ENCODE measurements at regions not wholly inside any gene's neighbourhood (a gene's known extent, or its start where the extent isn't known, plus 50 kb on each side); places are given as distances from the start of the nearest gene placed in this dataset.
A peak's percentile ranks its signal among the peaks of the same experiment; 100 is the strongest.

DNA sequence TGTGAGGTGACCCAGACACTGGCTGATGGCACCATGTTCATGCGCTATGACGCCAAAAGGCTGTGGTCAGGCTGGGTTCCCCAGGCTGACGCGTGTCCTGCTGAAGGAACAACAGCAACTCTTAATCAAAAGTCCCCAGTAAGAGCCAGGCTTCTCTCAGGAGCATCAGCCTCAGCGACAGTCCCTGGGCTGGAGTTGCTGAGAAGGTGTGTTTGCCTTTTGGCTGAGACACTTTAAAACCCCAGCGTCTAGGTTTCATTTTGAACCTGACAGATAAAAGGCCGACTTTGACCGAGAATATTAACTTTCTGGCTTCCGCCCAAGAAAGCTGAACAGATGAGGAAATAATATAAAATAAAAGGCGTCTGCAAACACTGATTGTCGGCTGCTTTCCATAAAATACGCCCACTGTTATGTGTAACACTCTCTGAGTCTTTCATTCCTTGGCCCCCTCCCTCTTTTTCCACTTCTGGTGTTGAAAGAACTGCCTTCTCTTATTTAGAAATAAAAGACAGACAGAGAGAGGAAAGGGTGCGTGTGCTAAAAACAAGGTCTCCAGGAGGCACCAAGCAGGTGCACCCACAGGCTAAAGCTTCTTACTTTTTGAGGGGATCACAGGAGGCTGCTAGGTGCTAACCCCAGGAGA lies 373.6 kb downstream of the MID1IP1 start:
- H3K4me3 ChIP-seq (ENCODE audit: low read length) = peak overlapping the region; percentile 38
- H3K36me3 ChIP-seq (ENCODE audit: control insufficient read depth, insufficient read depth, low read length, severe bottlenecking) = no peaks in the 10 kb centered on the region
- H3K9me3 ChIP-seq (ENCODE audit: control insufficient read depth, low read length) = peaks cover 7% of the 10 kb centered on the region
- H3K9ac ChIP-seq (ENCODE audit: low read length) = no peak overlapping the region
- no peak for DNase-seq (ENCODE audit: low read depth)
- peaks cover 39% of the 10 kb centered on the region for H3K27me3 ChIP-seq (replicated peaks; ENCODE audit: control insufficient read depth, insufficient read depth, low read length)
- H3K4me1 ChIP-seq (ENCODE audit: control insufficient read depth, insufficient read depth, low read length) = peaks cover 8% of the 10 kb centered on the region

DNA sequence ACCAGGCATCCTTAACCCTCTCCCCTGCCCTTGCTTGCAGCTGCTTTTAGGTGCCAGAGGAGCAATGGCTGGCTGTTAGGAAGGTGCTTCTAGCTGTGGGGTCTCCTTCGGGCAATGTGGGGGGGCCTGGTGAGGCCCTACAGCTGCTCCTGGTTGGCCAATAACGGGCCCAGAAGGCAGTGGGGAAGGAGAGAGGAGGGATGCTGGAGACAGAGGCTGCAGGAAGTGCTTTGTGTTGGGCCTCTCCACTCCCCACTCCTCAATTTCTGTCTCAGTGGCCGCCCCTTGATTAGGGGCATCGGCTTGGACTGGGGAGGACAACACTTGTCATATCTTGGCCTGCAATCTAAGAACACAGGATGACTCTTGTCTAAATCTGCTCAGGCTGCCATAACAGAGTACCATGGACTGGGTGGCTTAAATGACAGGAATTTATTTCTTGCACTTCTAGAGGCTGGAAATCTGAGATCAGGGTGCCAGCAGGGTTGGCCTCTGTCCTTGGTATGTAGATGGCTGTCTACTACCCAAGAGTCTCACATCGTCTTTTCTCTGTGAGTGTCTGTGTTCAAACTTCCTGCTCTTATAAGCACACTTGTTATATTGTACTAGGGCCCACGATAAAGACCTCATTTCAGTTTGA lies 374.3 kb downstream of the MID1IP1 start:
- no peak overlapping the region for H3K9ac ChIP-seq (ENCODE audit: low read length)
- DNase-seq (ENCODE audit: low read depth) = no peak
- H3K36me3 ChIP-seq (ENCODE audit: control insufficient read depth, insufficient read depth, low read length, severe bottlenecking) = no peaks in the 10 kb centered on the region
- H3K4me1 ChIP-seq (ENCODE audit: control insufficient read depth, insufficient read depth, low read length) = peaks cover 8% of the 10 kb centered on the region
- peaks cover 33% of the 10 kb centered on the region for H3K27me3 ChIP-seq (replicated peaks; ENCODE audit: control insufficient read depth, insufficient read depth, low read length)
- H3K4me3 ChIP-seq (ENCODE audit: low read length) = peak overlapping the region; percentile 38
- H3K9me3 ChIP-seq (ENCODE audit: control insufficient read depth, low read length) = peaks cover 7% of the 10 kb centered on the region

DNA sequence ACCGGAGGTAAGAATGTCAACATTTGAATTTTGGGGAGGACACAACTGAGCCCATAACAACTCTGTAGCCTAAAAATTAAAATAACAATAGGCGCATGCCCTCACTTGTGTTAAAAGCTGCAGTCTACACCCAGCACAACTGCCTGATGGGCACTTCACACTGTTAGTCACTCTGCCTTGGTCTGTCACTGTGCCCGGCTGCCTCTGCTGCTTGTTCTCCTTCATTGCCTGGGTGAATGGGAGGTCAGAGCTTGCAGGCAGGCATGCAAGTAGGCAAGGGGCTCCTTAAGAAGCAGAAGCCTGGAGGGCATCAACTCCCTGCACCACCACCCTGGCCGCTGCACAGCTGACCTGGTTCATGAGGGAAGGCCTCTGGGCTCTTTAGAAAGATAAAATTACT lies 374.8 kb downstream of the MID1IP1 start:
- peaks cover 7% of the 10 kb centered on the region for H3K9me3 ChIP-seq (ENCODE audit: control insufficient read depth, low read length)
- H3K4me3 ChIP-seq (ENCODE audit: low read length) = no peak overlapping the region
- H3K9ac ChIP-seq (ENCODE audit: low read length) = no peak overlapping the region
- H3K27me3 ChIP-seq (replicated peaks; ENCODE audit: control insufficient read depth, insufficient read depth, low read length) = peaks cover 29% of the 10 kb centered on the region
- H3K36me3 ChIP-seq (ENCODE audit: control insufficient read depth, insufficient read depth, low read length, severe bottlenecking) = no peaks in the 10 kb centered on the region
- H3K4me1 ChIP-seq (ENCODE audit: control insufficient read depth, insufficient read depth, low read length) = peaks cover 8% of the 10 kb centered on the region
- DNase-seq (ENCODE audit: low read depth) = no peak

- Histone ChIP-seq H3K9me3 (ENCODE audit: control insufficient read depth, low read length) (peaks cover 58% of the 10 kb centered on the region), H3K4me1 (ENCODE audit: control insufficient read depth, insufficient read depth, low read length) (no peaks in the 10 kb centered on the region), H3K36me3 (ENCODE audit: control insufficient read depth, insufficient read depth, low read length, severe bottlenecking) (no peaks in the 10 kb centered on the region), H3K9ac (ENCODE audit: low read length) (no peak overlapping the region), H3K4me3 (ENCODE audit: low read length) (no peak overlapping the region), H3K27me3 (replicated peaks; ENCODE audit: control insufficient read depth, insufficient read depth, low read length) (peaks cover 36% of the 10 kb centered on the region)
- DNase-seq (ENCODE audit: low read depth) = no peak
These were observed 388.2 kb downstream of the MID1IP1 start for GRCh38 chrX:39189431-39189830.

- H3K9ac ChIP-seq (ENCODE audit: low read length) = no peak overlapping the region
- no peaks in the 10 kb centered on the region for H3K36me3 ChIP-seq (ENCODE audit: control insufficient read depth, insufficient read depth, low read length, severe bottlenecking)
- peaks cover 2% of the 10 kb centered on the region for H3K4me1 ChIP-seq (ENCODE audit: control insufficient read depth, insufficient read depth, low read length)
- no peak overlapping the region for H3K4me3 ChIP-seq (ENCODE audit: low read length)
- no peak for DNase-seq (ENCODE audit: low read depth)
- peaks cover 70% of the 10 kb centered on the region for H3K27me3 ChIP-seq (replicated peaks; ENCODE audit: control insufficient read depth, insufficient read depth, low read length)
- peaks cover 30% of the 10 kb centered on the region for H3K9me3 ChIP-seq (ENCODE audit: control insufficient read depth, low read length)
These were observed 393.4 kb downstream of the MID1IP1 start for GRCh38 chrX:39194673-39195072.

DNA sequence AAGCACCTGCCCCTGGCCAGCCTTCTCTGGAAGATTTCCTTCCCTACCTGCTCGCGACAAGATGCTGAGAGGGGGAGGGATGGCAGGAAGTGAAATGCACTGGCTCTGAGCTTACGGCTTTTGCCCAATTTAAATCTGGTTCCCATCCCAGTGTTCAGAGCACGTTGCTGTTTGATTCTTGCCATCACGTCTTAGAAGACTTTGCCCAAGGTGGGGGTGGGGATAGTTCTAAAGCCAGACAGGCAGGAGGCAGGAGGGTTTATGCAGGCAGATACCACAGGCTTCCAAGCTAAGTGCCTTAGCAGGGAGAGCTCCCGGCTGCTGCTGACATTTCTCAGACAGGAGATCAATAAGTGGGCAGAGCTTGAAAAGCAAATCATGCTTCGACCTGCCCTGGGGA lies 393.9 kb downstream of the MID1IP1 start:
- no peaks in the 10 kb centered on the region for H3K36me3 ChIP-seq (ENCODE audit: control insufficient read depth, insufficient read depth, low read length, severe bottlenecking)
- H3K4me3 ChIP-seq (ENCODE audit: low read length) = no peak overlapping the region
- H3K27me3 ChIP-seq (replicated peaks; ENCODE audit: control insufficient read depth, insufficient read depth, low read length) = peaks cover 75% of the 10 kb centered on the region
- H3K9me3 ChIP-seq (ENCODE audit: control insufficient read depth, low read length) = peaks cover 32% of the 10 kb centered on the region
- H3K4me1 ChIP-seq (ENCODE audit: control insufficient read depth, insufficient read depth, low read length) = peaks cover 2% of the 10 kb centered on the region
- no peak overlapping the region for H3K9ac ChIP-seq (ENCODE audit: low read length)
- DNase-seq (ENCODE audit: low read depth) = no peak

DNA sequence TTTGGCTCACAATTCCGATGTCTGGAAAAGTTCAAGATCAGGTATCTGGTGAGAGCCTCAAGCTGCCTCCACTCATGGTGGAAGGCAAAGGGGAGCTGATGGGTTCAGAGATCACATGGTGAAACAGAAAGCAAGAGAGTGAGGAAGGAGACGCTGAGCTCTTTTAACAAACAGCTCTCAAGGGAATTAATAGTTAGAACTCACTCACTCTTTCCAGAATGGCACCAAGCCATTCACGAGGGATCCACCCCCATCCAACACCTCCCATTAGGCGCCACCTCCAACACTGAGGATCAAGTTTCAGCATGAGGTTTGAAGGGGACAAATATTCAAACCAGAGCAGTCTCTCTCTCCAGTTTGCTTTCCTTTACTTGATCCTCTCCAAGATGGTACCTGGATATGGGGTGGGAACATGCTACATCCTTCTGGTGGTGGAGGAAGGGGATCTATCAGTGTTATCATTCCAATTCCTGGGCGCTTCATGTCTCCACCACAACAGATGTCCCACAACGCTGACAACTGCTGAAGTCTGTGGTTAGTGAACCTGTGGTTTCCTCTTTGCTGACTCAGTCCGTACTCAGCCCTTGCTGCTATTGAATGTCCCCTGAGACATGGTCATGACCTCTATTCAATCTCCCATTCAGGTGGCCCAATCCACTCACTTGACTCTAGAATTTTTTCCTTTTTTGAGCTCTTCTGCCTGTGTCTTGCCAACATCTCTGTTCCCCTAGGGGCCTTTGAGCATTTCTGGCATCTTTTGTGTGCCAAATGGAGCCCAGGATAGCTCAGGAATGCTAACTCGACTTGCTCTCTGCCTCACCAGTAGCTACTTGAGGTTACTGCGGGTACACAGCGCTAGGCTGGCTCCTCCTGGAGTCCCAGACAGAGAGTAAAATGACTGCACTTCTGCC lies 395.2 kb downstream of the MID1IP1 start:
- H3K27me3 ChIP-seq (replicated peaks; ENCODE audit: control insufficient read depth, insufficient read depth, low read length) = peaks cover 83% of the 10 kb centered on the region
- H3K4me3 ChIP-seq (ENCODE audit: low read length) = no peak overlapping the region
- peaks cover 25% of the 10 kb centered on the region for H3K9me3 ChIP-seq (ENCODE audit: control insufficient read depth, low read length)
- H3K9ac ChIP-seq (ENCODE audit: low read length) = no peak overlapping the region
- DNase-seq (ENCODE audit: low read depth) = no peak
- H3K36me3 ChIP-seq (ENCODE audit: control insufficient read depth, insufficient read depth, low read length, severe bottlenecking) = no peaks in the 10 kb centered on the region
- H3K4me1 ChIP-seq (ENCODE audit: control insufficient read depth, insufficient read depth, low read length) = peaks cover 2% of the 10 kb centered on the region

GRCh38 chrX:39199429-39199828 lies 398.2 kb downstream of the MID1IP1 start:
- Histone ChIP-seq H3K9me3 (ENCODE audit: control insufficient read depth, low read length) (peaks cover 11% of the 10 kb centered on the region), H3K4me1 (ENCODE audit: control insufficient read depth, insufficient read depth, low read length) (peaks cover 2% of the 10 kb centered on the region), H3K36me3 (ENCODE audit: control insufficient read depth, insufficient read depth, low read length, severe bottlenecking) (no peaks in the 10 kb centered on the region), H3K9ac (ENCODE audit: low read length) (no peak overlapping the region), H3K27me3 (replicated peaks; ENCODE audit: control insufficient read depth, insufficient read depth, low read length) (peaks cover 83% of the 10 kb centered on the region), H3K4me3 (ENCODE audit: low read length) (no peak overlapping the region)
- no peak for DNase-seq (ENCODE audit: low read depth)

DNA sequence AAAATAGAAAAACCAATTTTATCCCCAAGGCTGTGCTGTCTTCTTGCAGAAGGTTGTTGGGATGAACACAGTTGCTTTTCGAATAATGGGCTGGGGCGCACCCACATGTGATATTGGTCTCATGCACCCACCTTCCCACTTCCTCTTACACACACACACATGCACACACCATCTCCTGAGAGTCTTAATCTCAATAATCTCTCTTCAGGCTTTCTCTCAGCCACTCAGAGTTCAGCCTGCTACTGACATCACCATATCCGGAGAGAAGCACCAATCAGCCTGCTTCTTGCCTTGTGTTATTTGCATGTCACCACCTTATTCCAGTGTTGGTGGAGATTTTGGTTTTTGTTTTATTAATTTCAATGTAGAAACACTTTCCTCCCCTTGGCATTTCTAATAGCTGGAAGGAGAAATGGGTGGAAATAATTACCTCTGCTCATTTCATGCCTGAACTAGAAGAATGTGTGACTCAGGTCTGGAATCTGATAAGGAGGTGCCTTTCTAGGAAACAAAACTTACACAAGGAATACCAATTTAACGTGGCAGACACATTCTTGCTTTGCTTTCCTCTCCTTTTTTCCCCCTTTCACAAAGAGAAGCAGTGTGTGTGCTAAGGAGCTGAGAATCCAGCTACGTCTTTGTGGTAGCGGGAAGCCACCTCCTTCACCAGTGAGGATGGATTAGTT lies 400.2 kb downstream of the MID1IP1 start:
- Histone ChIP-seq H3K4me1 (ENCODE audit: control insufficient read depth, insufficient read depth, low read length) (peaks cover under 1% of the 10 kb centered on the region), H3K9ac (ENCODE audit: low read length) (no peak overlapping the region), H3K4me3 (ENCODE audit: low read length) (no peak overlapping the region), H3K36me3 (ENCODE audit: control insufficient read depth, insufficient read depth, low read length, severe bottlenecking) (no peaks in the 10 kb centered on the region), H3K27me3 (replicated peaks; ENCODE audit: control insufficient read depth, insufficient read depth, low read length) (peaks cover 73% of the 10 kb centered on the region), H3K9me3 (ENCODE audit: control insufficient read depth, low read length) (peaks cover 14% of the 10 kb centered on the region)
- no peak for DNase-seq (ENCODE audit: low read depth)

GRCh38 chrX:39202641-39203040 lies 401.4 kb downstream of the MID1IP1 start:
- Histone ChIP-seq H3K9ac (ENCODE audit: low read length) (no peak overlapping the region), H3K4me3 (ENCODE audit: low read length) (no peak overlapping the region), H3K9me3 (ENCODE audit: control insufficient read depth, low read length) (peaks cover 18% of the 10 kb centered on the region), H3K36me3 (ENCODE audit: control insufficient read depth, insufficient read depth, low read length, severe bottlenecking) (no peaks in the 10 kb centered on the region), H3K27me3 (replicated peaks; ENCODE audit: control insufficient read depth, insufficient read depth, low read length) (peaks cover 65% of the 10 kb centered on the region), H3K4me1 (ENCODE audit: control insufficient read depth, insufficient read depth, low read length) (no peaks in the 10 kb centered on the region)
- DNase-seq (ENCODE audit: low read depth) = no peak

GRCh38 chrX:39203427-39203826 lies 402.2 kb downstream of the MID1IP1 start:
- Histone ChIP-seq H3K4me1 (ENCODE audit: control insufficient read depth, insufficient read depth, low read length) (no peaks in the 10 kb centered on the region), H3K27me3 (replicated peaks; ENCODE audit: control insufficient read depth, insufficient read depth, low read length) (peaks cover 62% of the 10 kb centered on the region), H3K4me3 (ENCODE audit: low read length) (no peak overlapping the region), H3K9ac (ENCODE audit: low read length) (no peak overlapping the region), H3K9me3 (ENCODE audit: control insufficient read depth, low read length) (peaks cover 12% of the 10 kb centered on the region), H3K36me3 (ENCODE audit: control insufficient read depth, insufficient read depth, low read length, severe bottlenecking) (no peaks in the 10 kb centered on the region)
- no peak for DNase-seq (ENCODE audit: low read depth)
